ENCODE measurements at regions not wholly inside any gene's neighbourhood (a gene's known extent, or its start where the extent isn't known, plus 50 kb on each side); places are given as distances from the start of the nearest gene placed in this dataset.

DNA sequence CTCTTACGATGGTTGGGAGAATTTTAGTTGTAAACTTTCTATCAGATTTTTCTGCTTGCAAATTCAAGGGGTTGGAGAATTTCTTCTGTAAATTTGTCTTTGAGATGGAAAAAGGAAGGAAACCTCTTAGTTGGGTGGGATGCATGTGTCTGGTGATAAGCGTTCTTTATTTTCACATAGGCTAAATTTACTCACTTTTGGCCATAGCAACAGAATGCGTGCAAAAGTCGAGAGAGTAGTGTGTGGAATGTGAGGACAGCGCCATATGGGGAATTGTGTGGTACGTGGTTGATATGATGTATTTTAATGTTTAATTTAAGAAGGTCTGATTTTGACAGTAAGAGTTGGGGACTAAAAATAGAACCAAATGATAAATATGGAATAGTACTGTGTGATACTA is 282.2 kb downstream of the TAF11L14 start:
- no peak overlapping the region for H3K4me3 ChIP-seq
- CTCF ChIA-PET (ENCODE audit: low intra/inter-chr PET ratio): no interaction called here
- no TSS peak for BruUV-seq (replicated peaks)
- FAIRE-seq: peak; percentile 6
- no peaks in the 10 kb centered on the region for H3K27me3 ChIP-seq (ENCODE audit: control insufficient read depth in 2 of 2, insufficient read depth in 2 of 2, low read length in 2 of 2)
- H3K9ac ChIP-seq (ENCODE audit: insufficient read depth in 1 of 2, low read depth in 2 of 2, low read length in 2 of 2): no peak overlapping the region
- POLR2A ChIA-PET: no interaction called here
- ATAC-seq: no peak
- in situ Hi-C loops (cut with MboI): no loop called here
- 4% methylated on average over 6 of the region's 6 CpGs for WGBS (ENCODE audit: insufficient coverage, low coverage, missing lambda C conversion rate)
- no peak for DNase-seq (ENCODE audit: extremely low read depth in 1 of 4, low spot score in 3 of 4)
- H3K9me3 ChIP-seq (replicated peaks; ENCODE audit: control insufficient read depth, insufficient read depth, low read depth, low read length): no peaks in the 10 kb centered on the region
- H3K4me2 ChIP-seq (ENCODE audit: insufficient read depth, low read length): no peak overlapping the region
- H3K9me1 ChIP-seq (ENCODE audit: control insufficient read depth, insufficient read depth, low read length): no peaks in the 10 kb centered on the region
- no peaks in the 10 kb centered on the region for H4K20me1 ChIP-seq (replicated peaks; ENCODE audit: control insufficient read depth, insufficient read depth, low read length)
- intact Hi-C loops (cut with micrococcal nuclease): no loop called here
- H2AFZ ChIP-seq (ENCODE audit: low read depth, low read length): no peak overlapping the region
- H3K79me2 ChIP-seq (ENCODE audit: control insufficient read depth, insufficient read depth, low read length): no peaks in the 10 kb centered on the region
- TF ChIP-seq STAG1 (CRISPR knock-in tag; IDR thresholded peaks at IDR 0.05; ENCODE audit: borderline replicate concordance) (no peak), RAD21 (CRISPR knock-in tag; conservative IDR thresholded peaks at IDR 0.05 in 1 of 2, IDR thresholded peaks at IDR 0.05 in 1 of 2) (no peak), STAT5A (IDR thresholded peaks at IDR 0.05; ENCODE audit: borderline replicate concordance, low read length) (no peak), CHCHD3 (CRISPR knock-in tag; IDR thresholded peaks at IDR 0.05) (no peak), ZNF583 (CRISPR knock-in tag; IDR thresholded peaks at IDR 0.05) (no peak), TAF7 (tag; IDR thresholded peaks at IDR 0.05) (no peak), CREM (IDR thresholded peaks at IDR 0.05; ENCODE audit: low read depth) (no peak)
- no peaks in the 10 kb centered on the region for H3K4me1 ChIP-seq (replicated peaks in 1 of 2; ENCODE audit: control insufficient read depth in 2 of 2, insufficient read depth in 2 of 2, low read length in 2 of 2)
- H3K27ac ChIP-seq (ENCODE audit: extremely low read depth, low read depth, low read length): no peak overlapping the region
- H3K36me3 ChIP-seq (ENCODE audit: control insufficient read depth, insufficient read depth, low read length): no peaks in the 10 kb centered on the region

DNA sequence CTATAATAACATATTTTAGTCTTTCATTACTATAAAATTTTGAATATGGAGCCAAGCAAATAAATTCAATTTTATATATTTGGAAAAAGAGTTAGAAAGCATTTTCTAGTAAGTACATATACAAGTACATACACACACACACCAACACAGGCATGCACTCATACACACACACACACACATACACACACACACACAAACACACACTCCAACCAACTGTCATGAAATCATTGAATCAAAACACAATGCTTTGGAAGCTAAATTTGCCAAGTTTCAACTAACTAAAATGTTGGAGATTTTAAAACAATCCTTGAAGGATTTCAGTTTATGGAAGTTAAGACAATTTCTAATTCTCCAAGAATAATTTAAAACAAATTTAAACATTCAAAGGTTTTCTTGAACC is 283.2 kb downstream of the TAF11L14 start:
- Histone ChIP-seq H3K4me2 (ENCODE audit: insufficient read depth, low read length) (no peak overlapping the region), H3K9ac (ENCODE audit: insufficient read depth in 1 of 2, low read depth in 2 of 2, low read length in 2 of 2) (no peak overlapping the region), H3K27me3 (ENCODE audit: control insufficient read depth in 2 of 2, insufficient read depth in 2 of 2, low read length in 2 of 2) (no peaks in the 10 kb centered on the region), H3K9me1 (ENCODE audit: control insufficient read depth, insufficient read depth, low read length) (no peaks in the 10 kb centered on the region), H3K9me3 (replicated peaks; ENCODE audit: control insufficient read depth, insufficient read depth, low read depth, low read length) (no peaks in the 10 kb centered on the region), H3K4me1 (replicated peaks in 1 of 2; ENCODE audit: control insufficient read depth in 2 of 2, insufficient read depth in 2 of 2, low read length in 2 of 2) (no peaks in the 10 kb centered on the region), H2AFZ (ENCODE audit: low read depth, low read length) (no peak overlapping the region), H3K36me3 (ENCODE audit: control insufficient read depth, insufficient read depth, low read length) (no peaks in the 10 kb centered on the region), H4K20me1 (replicated peaks; ENCODE audit: control insufficient read depth, insufficient read depth, low read length) (no peaks in the 10 kb centered on the region), H3K27ac (ENCODE audit: extremely low read depth, low read depth, low read length) (no peak overlapping the region), H3K4me3 (no peak overlapping the region), H3K79me2 (ENCODE audit: control insufficient read depth, insufficient read depth, low read length) (no peaks in the 10 kb centered on the region)
- DNase-seq (ENCODE audit: extremely low read depth in 1 of 4, low spot score in 3 of 4) (no peak), FAIRE-seq (no peak), ATAC-seq (no peak)
- POLR2A ChIA-PET: no interaction called here
- CTCF ChIA-PET (ENCODE audit: low intra/inter-chr PET ratio): no interaction called here
- in situ Hi-C loops (cut with MboI) (no loop called here), intact Hi-C loops (cut with micrococcal nuclease) (no loop called here)
- no TSS peak for BruUV-seq (replicated peaks)
- TF ChIP-seq ZC3H11A (IDR thresholded peaks at IDR 0.05; ENCODE audit: low read depth, low read length): no peak
- no peak for TF ChIP-seq ZNF766 (CRISPR knock-in tag; conservative IDR thresholded peaks at IDR 0.05)
- TF ChIP-seq, protein P1, sequence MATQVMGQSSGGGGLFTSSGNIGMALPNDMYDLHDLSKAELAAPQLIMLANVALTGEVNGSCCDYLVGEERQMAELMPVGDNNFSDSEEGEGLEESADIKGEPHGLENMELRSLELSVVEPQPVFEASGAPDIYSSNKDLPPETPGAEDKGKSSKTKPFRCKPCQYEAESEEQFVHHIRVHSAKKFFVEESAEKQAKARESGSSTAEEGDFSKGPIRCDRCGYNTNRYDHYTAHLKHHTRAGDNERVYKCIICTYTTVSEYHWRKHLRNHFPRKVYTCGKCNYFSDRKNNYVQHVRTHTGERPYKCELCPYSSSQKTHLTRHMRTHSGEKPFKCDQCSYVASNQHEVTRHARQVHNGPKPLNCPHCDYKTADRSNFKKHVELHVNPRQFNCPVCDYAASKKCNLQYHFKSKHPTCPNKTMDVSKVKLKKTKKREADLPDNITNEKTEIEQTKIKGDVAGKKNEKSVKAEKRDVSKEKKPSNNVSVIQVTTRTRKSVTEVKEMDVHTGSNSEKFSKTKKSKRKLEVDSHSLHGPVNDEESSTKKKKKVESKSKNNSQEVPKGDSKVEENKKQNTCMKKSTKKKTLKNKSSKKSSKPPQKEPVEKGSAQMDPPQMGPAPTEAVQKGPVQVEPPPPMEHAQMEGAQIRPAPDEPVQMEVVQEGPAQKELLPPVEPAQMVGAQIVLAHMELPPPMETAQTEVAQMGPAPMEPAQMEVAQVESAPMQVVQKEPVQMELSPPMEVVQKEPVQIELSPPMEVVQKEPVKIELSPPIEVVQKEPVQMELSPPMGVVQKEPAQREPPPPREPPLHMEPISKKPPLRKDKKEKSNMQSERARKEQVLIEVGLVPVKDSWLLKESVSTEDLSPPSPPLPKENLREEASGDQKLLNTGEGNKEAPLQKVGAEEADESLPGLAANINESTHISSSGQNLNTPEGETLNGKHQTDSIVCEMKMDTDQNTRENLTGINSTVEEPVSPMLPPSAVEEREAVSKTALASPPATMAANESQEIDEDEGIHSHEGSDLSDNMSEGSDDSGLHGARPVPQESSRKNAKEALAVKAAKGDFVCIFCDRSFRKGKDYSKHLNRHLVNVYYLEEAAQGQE (IDR thresholded peaks at IDR 0.05; ENCODE audit: borderline replicate concordance): no peak
- TF ChIP-seq, protein P1 (CRISPR knock-in tag; IDR thresholded peaks at IDR 0.05; ENCODE audit: low read depth): no peak
- no peak for TF ChIP-seq KAT2B (IDR thresholded peaks at IDR 0.05; ENCODE audit: low read depth, low read length)
